ENCODE measurements at regions not wholly inside any gene's neighbourhood (a gene's known extent, or its start where the extent isn't known, plus 50 kb on each side); places are given as distances from the start of the nearest gene placed in this dataset.

DNA sequence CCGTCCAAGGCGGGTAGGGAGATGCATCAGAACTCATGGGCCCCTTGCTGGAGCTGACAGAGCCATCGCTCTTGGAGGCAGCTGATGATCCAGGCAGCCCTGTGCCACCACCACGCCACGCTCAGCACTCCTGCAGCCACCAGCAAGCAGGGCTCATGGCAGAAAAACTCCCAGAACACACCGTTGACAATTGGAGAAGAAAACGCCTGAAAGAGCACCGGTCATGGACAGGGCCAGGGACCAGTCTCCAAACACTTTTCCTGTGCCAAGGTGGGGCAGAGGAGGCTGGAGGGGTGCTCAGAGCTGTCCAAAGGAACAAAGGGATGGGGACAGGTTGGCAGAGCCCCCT is 132.2 kb downstream of the FOXL1 start:
- TF ChIP-seq, protein P1, sequence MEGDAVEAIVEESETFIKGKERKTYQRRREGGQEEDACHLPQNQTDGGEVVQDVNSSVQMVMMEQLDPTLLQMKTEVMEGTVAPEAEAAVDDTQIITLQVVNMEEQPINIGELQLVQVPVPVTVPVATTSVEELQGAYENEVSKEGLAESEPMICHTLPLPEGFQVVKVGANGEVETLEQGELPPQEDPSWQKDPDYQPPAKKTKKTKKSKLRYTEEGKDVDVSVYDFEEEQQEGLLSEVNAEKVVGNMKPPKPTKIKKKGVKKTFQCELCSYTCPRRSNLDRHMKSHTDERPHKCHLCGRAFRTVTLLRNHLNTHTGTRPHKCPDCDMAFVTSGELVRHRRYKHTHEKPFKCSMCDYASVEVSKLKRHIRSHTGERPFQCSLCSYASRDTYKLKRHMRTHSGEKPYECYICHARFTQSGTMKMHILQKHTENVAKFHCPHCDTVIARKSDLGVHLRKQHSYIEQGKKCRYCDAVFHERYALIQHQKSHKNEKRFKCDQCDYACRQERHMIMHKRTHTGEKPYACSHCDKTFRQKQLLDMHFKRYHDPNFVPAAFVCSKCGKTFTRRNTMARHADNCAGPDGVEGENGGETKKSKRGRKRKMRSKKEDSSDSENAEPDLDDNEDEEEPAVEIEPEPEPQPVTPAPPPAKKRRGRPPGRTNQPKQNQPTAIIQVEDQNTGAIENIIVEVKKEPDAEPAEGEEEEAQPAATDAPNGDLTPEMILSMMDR (IDR thresholded peaks at IDR 0.05; ENCODE audit: low read depth, low read length, missing input control): no peak
- TF ChIP-seq, protein P2, sequence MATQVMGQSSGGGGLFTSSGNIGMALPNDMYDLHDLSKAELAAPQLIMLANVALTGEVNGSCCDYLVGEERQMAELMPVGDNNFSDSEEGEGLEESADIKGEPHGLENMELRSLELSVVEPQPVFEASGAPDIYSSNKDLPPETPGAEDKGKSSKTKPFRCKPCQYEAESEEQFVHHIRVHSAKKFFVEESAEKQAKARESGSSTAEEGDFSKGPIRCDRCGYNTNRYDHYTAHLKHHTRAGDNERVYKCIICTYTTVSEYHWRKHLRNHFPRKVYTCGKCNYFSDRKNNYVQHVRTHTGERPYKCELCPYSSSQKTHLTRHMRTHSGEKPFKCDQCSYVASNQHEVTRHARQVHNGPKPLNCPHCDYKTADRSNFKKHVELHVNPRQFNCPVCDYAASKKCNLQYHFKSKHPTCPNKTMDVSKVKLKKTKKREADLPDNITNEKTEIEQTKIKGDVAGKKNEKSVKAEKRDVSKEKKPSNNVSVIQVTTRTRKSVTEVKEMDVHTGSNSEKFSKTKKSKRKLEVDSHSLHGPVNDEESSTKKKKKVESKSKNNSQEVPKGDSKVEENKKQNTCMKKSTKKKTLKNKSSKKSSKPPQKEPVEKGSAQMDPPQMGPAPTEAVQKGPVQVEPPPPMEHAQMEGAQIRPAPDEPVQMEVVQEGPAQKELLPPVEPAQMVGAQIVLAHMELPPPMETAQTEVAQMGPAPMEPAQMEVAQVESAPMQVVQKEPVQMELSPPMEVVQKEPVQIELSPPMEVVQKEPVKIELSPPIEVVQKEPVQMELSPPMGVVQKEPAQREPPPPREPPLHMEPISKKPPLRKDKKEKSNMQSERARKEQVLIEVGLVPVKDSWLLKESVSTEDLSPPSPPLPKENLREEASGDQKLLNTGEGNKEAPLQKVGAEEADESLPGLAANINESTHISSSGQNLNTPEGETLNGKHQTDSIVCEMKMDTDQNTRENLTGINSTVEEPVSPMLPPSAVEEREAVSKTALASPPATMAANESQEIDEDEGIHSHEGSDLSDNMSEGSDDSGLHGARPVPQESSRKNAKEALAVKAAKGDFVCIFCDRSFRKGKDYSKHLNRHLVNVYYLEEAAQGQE (IDR thresholded peaks at IDR 0.05): no peak
- TF ChIP-seq JUND (IDR thresholded peaks at IDR 0.05): no peak
- no peak for TF ChIP-seq EGR1 (IDR thresholded peaks at IDR 0.05; ENCODE audit: low read depth in 2 of 2)
- no peak for TF ChIP-seq TAF1 (conservative IDR thresholded peaks at IDR 0.05)
- TF ChIP-seq, protein P3, sequence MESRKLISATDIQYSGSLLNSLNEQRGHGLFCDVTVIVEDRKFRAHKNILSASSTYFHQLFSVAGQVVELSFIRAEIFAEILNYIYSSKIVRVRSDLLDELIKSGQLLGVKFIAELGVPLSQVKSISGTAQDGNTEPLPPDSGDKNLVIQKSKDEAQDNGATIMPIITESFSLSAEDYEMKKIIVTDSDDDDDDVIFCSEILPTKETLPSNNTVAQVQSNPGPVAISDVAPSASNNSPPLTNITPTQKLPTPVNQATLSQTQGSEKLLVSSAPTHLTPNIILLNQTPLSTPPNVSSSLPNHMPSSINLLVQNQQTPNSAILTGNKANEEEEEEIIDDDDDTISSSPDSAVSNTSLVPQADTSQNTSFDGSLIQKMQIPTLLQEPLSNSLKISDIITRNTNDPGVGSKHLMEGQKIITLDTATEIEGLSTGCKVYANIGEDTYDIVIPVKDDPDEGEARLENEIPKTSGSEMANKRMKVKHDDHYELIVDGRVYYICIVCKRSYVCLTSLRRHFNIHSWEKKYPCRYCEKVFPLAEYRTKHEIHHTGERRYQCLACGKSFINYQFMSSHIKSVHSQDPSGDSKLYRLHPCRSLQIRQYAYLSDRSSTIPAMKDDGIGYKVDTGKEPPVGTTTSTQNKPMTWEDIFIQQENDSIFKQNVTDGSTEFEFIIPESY (IDR thresholded peaks at IDR 0.05): no peak
- no peak for TF ChIP-seq YY1 (IDR thresholded peaks at IDR 0.05)
- TF ChIP-seq, protein P4, sequence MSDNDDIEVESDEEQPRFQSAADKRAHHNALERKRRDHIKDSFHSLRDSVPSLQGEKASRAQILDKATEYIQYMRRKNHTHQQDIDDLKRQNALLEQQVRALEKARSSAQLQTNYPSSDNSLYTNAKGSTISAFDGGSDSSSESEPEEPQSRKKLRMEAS (IDR thresholded peaks at IDR 0.05): no peak
- no peak for TF ChIP-seq FOXA1 (IDR thresholded peaks at IDR 0.05)
- TF ChIP-seq, protein P5, sequence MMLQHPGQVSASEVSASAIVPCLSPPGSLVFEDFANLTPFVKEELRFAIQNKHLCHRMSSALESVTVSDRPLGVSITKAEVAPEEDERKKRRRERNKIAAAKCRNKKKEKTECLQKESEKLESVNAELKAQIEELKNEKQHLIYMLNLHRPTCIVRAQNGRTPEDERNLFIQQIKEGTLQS (IDR thresholded peaks at IDR 0.05): no peak
- no peak for TF ChIP-seq SP1 (IDR thresholded peaks at IDR 0.05)
- no peak for TF ChIP-seq GABPA (IDR thresholded peaks at IDR 0.05 in 1 of 2, conservative IDR thresholded peaks at IDR 0.05 in 1 of 2)
- TF ChIP-seq NR2F2 (IDR thresholded peaks at IDR 0.05): no peak

Measured in liver (tissue), 3 donors.